Mucosa of descending colon (tissue), 3 donors: ENCODE measurements at regions not wholly inside any gene's neighbourhood (a gene's known extent, or its start where the extent isn't known, plus 50 kb on each side); places are given as distances from the start of the nearest gene placed in this dataset.

Source experiments
- ATAC-seq: fragments of 200-7000 bp; cut with Tn5 transposase; one replicate; pipeline ENCODE4 v1.9.1; 2020; ENCODE audit warnings: mild to moderate bottlenecking, moderate library complexity
- DNase-seq, 3 donors: peaks; one replicate each; pipeline ENCODE4 v3.0.0-alpha.2; 2020
- H3K36me3 ChIP-seq: fragments of 200-600 bp; one replicate; pipeline ENCODE4 v1.8.0; 2021; ENCODE audit warnings: low read depth, mild to moderate bottlenecking
- H3K4me1 ChIP-seq: fragments of 200-600 bp; one replicate; pipeline ENCODE4 v1.8.0; 2021; ENCODE audit warnings: low read depth, mild to moderate bottlenecking
- H3K4me3 ChIP-seq: fragments of 200-600 bp; one replicate; pipeline ENCODE4 v1.8.0; 2021; ENCODE audit warnings: mild to moderate bottlenecking
- H3K9me3 ChIP-seq: fragments of 200-600 bp; one replicate; pipeline ENCODE4 v1.8.0; 2021; ENCODE audit warnings: mild to moderate bottlenecking
- intact Hi-C, 2 donors: fragments of 100-400 bp; cut with DNase I in 1 of 2; cut with micrococcal nuclease in 1 of 2; formaldehyde crosslinking; loops; one replicate each; pipeline versions ENCODE4 v1.11.0 to v1.11.1; 2022; cut with DNase I, micrococcal nuclease
- TF ChIP-seq, protein P1 (sequence below): fragments of 200-600 bp; IDR thresholded peaks from one replicate; pipeline ENCODE4 v1.8.0; 2022; ENCODE audit warnings: antibody characterized with exemption, mild to moderate bottlenecking
- donor health status: DM: no; HTN: no; CAD: no; lungs with moderate emphysema.
- donor health status: DM: no; HTN: no; CAD: no.
- donor health status: DM: no; HTN: yes; CAD: no.

DNA sequence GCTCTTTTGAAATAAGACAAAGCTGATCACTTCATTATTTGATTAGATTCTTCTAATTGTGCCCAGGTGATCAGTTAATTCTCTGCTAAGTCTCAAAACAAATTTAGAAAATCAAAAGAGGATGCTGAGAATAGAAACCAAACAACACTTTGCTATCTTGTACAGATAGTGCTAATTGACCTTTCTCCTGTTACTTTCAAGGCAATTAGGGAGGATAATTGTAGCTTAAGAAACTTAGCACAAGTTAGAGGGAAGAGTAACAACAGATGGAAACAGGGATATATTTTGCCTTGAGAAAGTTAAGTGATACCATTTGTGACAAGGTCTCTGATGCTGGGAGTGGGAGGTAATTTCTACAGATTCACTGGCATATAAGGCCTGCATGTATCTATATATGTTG is 344.8 kb upstream of the GRM7 start:
- ATAC-seq (no peak), DNase-seq (no peak)
- Histone ChIP-seq H3K4me3 (no peak overlapping the region), H3K36me3 (no peaks in the 10 kb centered on the region), H3K4me1 (no peaks in the 10 kb centered on the region), H3K9me3 (no peaks in the 10 kb centered on the region)
- intact Hi-C loops: no loop called here
- TF ChIP-seq, protein P1, sequence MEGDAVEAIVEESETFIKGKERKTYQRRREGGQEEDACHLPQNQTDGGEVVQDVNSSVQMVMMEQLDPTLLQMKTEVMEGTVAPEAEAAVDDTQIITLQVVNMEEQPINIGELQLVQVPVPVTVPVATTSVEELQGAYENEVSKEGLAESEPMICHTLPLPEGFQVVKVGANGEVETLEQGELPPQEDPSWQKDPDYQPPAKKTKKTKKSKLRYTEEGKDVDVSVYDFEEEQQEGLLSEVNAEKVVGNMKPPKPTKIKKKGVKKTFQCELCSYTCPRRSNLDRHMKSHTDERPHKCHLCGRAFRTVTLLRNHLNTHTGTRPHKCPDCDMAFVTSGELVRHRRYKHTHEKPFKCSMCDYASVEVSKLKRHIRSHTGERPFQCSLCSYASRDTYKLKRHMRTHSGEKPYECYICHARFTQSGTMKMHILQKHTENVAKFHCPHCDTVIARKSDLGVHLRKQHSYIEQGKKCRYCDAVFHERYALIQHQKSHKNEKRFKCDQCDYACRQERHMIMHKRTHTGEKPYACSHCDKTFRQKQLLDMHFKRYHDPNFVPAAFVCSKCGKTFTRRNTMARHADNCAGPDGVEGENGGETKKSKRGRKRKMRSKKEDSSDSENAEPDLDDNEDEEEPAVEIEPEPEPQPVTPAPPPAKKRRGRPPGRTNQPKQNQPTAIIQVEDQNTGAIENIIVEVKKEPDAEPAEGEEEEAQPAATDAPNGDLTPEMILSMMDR: no peak

GRCh38 chr3:6516694-6517093 is 344.2 kb upstream of the GRM7 start:
- TF ChIP-seq, protein P1: no peak
- Histone ChIP-seq H3K4me1 (no peaks in the 10 kb centered on the region), H3K36me3 (no peaks in the 10 kb centered on the region), H3K9me3 (no peaks in the 10 kb centered on the region), H3K4me3 (no peak overlapping the region)
- ATAC-seq (no peak), DNase-seq (no peak)
- intact Hi-C loops: no loop called here

DNA sequence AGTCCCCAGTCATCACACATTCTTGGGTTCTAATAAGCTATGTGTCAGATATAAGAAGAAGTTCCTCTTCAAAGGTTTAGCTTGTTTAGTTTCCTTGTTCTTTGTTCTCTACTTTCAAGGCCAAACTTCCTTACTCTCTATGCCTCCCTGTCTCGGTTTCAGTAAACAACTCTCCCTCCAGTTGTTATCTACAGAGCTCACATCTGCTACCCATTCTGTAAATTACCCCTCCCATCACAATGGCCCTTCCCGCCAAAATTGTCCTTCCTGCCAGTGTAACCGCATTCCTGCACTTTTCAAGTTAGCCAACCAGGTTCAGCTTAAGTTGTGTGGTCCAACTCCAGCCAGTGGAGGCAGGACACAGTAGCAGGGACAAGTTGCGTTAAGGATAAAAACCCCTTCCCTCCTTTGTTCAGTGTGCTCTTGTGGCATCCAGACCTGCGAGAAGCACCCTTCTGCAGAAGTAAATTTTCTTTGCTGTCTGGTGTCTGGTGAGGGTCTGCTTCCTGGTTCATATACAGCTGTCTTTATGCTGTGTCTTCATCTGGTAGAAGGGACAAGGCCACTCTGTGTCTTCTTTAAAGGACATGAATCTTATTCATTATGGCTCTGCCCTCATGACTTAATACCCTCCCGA is 342.1 kb upstream of the GRM7 start:
- no peaks in the 10 kb centered on the region for H3K9me3 ChIP-seq
- no peak for DNase-seq
- intact Hi-C loops: no loop called here
- no peak overlapping the region for H3K4me3 ChIP-seq
- no peaks in the 10 kb centered on the region for H3K4me1 ChIP-seq
- ATAC-seq: no peak
- H3K36me3 ChIP-seq: no peaks in the 10 kb centered on the region
- TF ChIP-seq, protein P1: no peak

DNA sequence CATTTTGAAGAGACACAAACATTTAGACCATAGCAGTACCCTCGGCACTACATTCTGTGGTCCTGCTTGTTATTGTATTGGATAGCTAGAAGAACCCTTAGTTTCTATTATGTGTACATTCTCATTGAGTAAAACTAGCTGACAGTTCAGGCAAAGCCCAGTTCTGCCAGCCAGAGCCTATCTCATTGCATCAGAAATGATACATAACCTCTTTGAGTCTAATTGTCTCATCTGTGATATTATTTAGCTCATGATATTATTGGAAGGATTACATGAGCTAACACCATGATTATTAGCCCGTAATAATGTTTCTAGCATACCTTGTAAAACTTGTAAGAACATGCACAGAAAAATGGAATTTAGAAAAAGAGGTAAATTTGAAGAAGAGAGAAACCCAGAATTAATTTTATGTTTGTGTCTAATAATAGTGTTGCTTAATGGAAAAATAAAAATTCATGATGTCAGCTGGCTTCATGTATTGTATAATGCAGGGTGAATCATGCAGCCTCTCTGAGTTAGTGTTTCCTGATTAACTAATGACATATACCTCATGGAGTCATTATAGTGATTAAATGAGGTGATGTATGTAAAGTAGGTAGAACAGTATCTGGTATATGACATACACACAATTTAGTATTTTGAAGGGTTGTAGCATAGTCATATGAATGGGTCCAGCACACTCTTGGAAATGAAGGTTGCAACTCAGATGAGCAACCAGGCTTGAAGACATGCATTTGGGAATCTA is 339.4 kb upstream of the GRM7 start:
- no peaks in the 10 kb centered on the region for H3K9me3 ChIP-seq
- no peak for DNase-seq
- ATAC-seq: no peak
- TF ChIP-seq, protein P1: no peak
- no peaks in the 10 kb centered on the region for H3K36me3 ChIP-seq
- no peaks in the 10 kb centered on the region for H3K4me1 ChIP-seq
- H3K4me3 ChIP-seq: no peak overlapping the region
- intact Hi-C loops: no loop called here

DNA sequence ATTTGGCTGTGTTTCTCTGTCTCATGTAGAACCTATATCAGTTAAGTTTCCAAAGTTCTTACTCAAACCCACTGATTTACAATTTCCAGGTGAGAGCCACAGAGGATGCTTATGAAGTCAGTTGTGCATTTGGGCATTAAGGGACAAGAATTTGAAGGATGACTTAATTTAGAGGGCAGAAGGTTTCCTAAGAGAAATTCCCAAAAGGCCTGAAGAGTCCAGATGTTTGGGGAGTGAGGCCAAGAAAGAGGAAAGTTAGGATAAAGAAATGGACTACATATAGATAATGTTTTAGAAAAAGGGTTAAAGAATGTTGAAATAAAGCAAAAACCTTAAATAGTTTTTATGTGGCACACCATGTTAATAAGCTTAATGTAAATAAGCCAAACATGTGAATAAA is 338.7 kb upstream of the GRM7 start:
- TF ChIP-seq, protein P1: no peak
- H3K4me1 ChIP-seq: no peaks in the 10 kb centered on the region
- no peak overlapping the region for H3K4me3 ChIP-seq

More for the DNA sequence above, 338.7 kb upstream of the GRM7 start:
- ATAC-seq (no peak), DNase-seq (no peak)
- intact Hi-C loops: no loop called here
- no peaks in the 10 kb centered on the region for H3K36me3 ChIP-seq
- H3K9me3 ChIP-seq: no peaks in the 10 kb centered on the region
